ENCODE measurements at regions not wholly inside any gene's neighbourhood (a gene's known extent, or its start where the extent isn't known, plus 50 kb on each side); places are given as distances from the start of the nearest gene placed in this dataset.

DNA sequence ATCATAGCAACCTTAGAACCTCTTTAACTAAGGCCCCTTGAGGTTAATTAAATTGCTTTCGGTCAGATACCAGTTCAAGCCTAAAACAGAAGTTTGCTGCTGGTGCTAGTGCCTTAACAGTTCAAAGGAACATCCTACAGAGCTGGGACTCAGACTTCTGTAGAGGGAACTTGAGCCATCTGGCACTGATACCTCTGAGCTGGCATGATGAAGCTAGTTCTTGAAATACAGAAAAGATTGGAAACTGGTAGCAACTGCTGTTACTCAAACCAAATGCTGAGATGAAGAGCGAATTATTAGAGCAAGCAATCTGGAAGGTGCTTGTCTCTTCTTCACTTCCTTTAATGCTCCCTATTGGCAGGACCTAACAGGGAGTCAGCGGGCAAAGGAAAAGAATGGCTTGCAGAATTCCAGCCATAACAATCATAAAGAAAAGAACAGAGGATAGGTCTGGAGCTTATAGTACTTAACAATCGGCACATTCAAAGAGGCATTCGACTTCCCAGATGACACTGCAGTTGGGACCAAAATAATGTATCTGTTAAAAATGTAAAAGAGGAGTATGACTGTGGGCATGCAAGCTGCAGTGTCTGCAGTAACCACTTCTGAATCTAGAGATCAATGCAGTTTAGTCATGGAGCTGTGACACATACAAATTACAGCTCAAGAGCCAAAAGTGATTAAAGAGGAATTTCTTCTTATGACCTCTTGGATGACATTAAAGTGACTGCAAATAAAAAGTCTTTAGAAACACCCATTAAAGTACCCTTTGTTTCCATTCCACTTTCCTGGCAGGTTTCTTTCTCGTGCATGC is 298.9 kb downstream of the PDGFC start:
- Mint-ChIP-seq H3K36me3 (ENCODE audit: low read depth) (no peaks in the 10 kb centered on the region), H3K4me1 (no peaks in the 10 kb centered on the region), H3K4me3 (no peak overlapping the region), H3K27ac (no peak overlapping the region), H3K27me3 (no peaks in the 10 kb centered on the region), H3K9me3 (no peaks in the 10 kb centered on the region)
- DNase-seq = no peak
- POLR2A ChIA-PET = no interaction called here
- CTCF ChIA-PET = no interaction called here

DNA sequence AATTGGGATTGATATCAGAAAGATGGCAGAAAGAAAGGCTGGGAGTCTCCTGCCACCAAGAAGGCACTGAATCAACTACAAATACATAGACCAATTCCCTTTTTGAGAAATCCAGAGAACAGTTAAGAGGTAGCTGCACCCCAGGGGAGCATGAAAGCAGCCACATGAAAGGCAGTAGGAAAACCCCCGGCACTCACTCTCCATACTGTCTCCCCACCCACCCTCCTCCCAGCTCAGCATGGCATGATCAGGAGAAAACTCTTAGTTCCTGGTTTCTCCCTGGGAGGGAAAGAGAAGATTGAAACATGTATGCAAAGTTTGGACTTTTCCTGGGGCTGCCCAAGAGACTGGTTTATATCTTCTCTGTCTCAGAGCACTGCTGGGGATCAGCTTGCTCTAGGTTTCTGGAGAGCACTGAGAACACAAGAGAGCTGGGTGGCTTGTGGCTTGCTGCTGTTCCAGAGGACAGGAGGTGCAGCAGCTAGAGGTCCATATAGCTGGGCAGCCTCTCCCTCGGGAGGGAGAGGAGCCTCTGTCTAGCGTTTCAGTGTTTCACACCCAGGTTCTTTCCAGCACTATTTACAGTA is 305.7 kb downstream of the PDGFC start:
- Mint-ChIP-seq H3K4me1 (no peaks in the 10 kb centered on the region), H3K36me3 (ENCODE audit: low read depth) (no peaks in the 10 kb centered on the region), H3K4me3 (no peak overlapping the region), H3K9me3 (no peaks in the 10 kb centered on the region), H3K27ac (no peak overlapping the region), H3K27me3 (no peaks in the 10 kb centered on the region)
- ChIA-PET POLR2A (no interaction called here), CTCF (no interaction called here)
- no peak for DNase-seq

- H3K27me3 Mint-ChIP-seq = no peaks in the 10 kb centered on the region
- H3K4me1 Mint-ChIP-seq = no peaks in the 10 kb centered on the region
- H3K9me3 Mint-ChIP-seq = no peaks in the 10 kb centered on the region
- POLR2A ChIA-PET = no interaction called here
- H3K4me3 Mint-ChIP-seq = no peak overlapping the region
- DNase-seq = no peak
- CTCF ChIA-PET = no interaction called here
- no peaks in the 10 kb centered on the region for H3K36me3 Mint-ChIP-seq (ENCODE audit: low read depth)
- H3K27ac Mint-ChIP-seq = no peak overlapping the region
Measured at GRCh38 chr4:156663663-156664062, 307.9 kb downstream of the PDGFC start.

DNA sequence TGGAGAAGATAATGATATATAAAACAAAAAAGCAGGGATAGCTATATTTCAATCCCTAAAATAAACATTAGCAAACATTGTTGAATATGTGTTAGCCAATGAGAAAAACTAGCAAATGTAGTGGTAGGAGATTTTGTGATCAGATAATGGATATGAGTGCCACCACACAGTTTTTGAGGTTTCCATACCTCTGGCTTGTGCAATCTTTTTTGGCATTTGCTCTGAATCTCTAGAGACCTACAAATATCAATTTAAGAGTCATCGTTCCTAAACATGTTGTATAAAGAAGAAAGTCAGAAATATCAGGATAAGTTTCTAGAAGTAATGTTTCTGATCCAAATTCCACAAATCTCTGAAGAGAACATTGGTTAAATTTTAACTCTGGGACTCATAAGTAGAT is 308.7 kb downstream of the PDGFC start:
- Mint-ChIP-seq H3K36me3 (ENCODE audit: low read depth) (no peaks in the 10 kb centered on the region), H3K27me3 (no peaks in the 10 kb centered on the region), H3K27ac (no peak overlapping the region), H3K4me3 (no peak overlapping the region), H3K4me1 (no peaks in the 10 kb centered on the region), H3K9me3 (no peaks in the 10 kb centered on the region)
- ChIA-PET POLR2A (no interaction called here), CTCF (no interaction called here)
- no peak for DNase-seq

- Mint-ChIP-seq H3K9me3 (no peaks in the 10 kb centered on the region), H3K36me3 (ENCODE audit: low read depth) (no peaks in the 10 kb centered on the region), H3K27ac (no peak overlapping the region), H3K4me3 (no peak overlapping the region), H3K27me3 (no peaks in the 10 kb centered on the region), H3K4me1 (no peaks in the 10 kb centered on the region)
- no peak for DNase-seq
- CTCF ChIA-PET = no interaction called here
- POLR2A ChIA-PET = no interaction called here
Measured at GRCh38 chr4:156661555-156661954, 310.0 kb downstream of the PDGFC start.

- no peak for DNase-seq
- Mint-ChIP-seq H3K9me3 (no peaks in the 10 kb centered on the region), H3K4me1 (no peaks in the 10 kb centered on the region), H3K4me3 (no peak overlapping the region), H3K36me3 (ENCODE audit: low read depth) (no peaks in the 10 kb centered on the region), H3K27me3 (no peaks in the 10 kb centered on the region), H3K27ac (no peak overlapping the region)
- ChIA-PET CTCF (no interaction called here), POLR2A (no interaction called here)
Measured at GRCh38 chr4:156660465-156660864, 311.1 kb downstream of the PDGFC start.

DNA sequence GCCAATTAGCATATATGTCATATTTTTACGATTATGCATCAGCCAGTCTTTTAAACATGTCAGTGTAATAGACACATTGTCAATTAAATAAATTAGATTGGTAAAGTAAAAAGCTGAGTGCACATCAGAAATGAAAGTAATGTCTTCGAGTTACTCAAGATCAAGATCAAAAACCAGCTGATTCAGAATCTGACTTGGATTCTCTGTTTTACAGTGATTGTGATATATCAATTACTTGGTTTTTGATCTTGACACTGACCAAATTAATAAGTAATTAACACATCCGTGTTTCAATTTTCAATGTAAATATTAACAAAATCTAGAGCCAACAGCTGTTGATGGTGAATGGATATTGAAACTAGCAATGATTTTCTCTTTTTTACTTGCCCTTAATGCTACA is 311.6 kb downstream of the PDGFC start:
- ChIA-PET CTCF (no interaction called here), POLR2A (no interaction called here)
- Mint-ChIP-seq H3K4me1 (no peaks in the 10 kb centered on the region), H3K27me3 (no peaks in the 10 kb centered on the region), H3K27ac (no peak overlapping the region), H3K4me3 (no peak overlapping the region), H3K36me3 (ENCODE audit: low read depth) (no peaks in the 10 kb centered on the region), H3K9me3 (no peaks in the 10 kb centered on the region)
- DNase-seq = no peak

DNA sequence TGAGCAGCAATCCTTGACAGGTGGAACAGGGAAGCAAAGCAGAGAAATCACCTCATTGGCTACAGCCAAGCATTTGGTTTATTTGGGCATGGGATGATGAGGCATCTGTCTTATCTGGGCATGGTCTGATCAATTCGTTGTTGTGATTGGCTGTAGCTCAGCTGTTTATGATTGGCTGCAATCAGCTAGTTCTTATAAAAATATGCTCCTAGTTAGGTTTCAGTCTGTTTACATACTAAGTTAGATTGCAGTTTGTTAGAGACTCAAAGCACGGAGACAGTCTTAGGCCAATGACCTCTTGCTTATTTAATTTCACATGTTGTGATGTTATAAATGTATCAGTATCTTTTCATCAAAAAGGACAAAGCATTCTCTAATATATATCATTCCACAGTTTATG is 312.0 kb downstream of the PDGFC start:
- no peak for DNase-seq
- no peaks in the 10 kb centered on the region for H3K36me3 Mint-ChIP-seq (ENCODE audit: low read depth)
- H3K4me3 Mint-ChIP-seq = no peak overlapping the region
- no peaks in the 10 kb centered on the region for H3K9me3 Mint-ChIP-seq
- no peaks in the 10 kb centered on the region for H3K27me3 Mint-ChIP-seq
- H3K4me1 Mint-ChIP-seq = no peaks in the 10 kb centered on the region
- H3K27ac Mint-ChIP-seq = no peak overlapping the region
- ChIA-PET CTCF (no interaction called here), POLR2A (no interaction called here)

DNA sequence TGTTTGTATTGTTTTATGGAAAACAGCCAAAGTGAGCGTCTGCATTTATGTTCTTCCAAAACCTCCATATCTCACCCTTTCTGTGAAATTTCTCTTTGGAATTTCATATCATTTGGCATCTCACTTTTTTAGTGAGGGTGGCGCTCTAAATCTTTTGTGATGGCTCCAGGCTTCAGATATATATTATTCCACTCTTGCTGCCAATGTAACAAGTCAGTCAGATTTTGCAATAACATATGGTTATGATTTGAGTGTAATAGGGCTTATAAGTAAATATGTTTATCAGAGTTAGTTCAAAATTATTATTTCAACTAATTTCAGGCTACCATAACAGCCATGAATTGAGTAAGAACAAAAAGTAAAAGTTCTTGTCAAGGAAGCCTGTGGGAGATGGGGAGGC is 314.7 kb downstream of the PDGFC start:
- DNase-seq = no peak
- H3K9me3 Mint-ChIP-seq = peaks cover 4% of the 10 kb centered on the region
- H3K27ac Mint-ChIP-seq = no peak overlapping the region
- no peak overlapping the region for H3K4me3 Mint-ChIP-seq
- no peaks in the 10 kb centered on the region for H3K36me3 Mint-ChIP-seq (ENCODE audit: low read depth)
- ChIA-PET POLR2A (no interaction called here), CTCF (no interaction called here)
- H3K4me1 Mint-ChIP-seq = no peaks in the 10 kb centered on the region
- no peaks in the 10 kb centered on the region for H3K27me3 Mint-ChIP-seq

- no peak for DNase-seq
- no peak overlapping the region for H3K4me3 Mint-ChIP-seq
- H3K27me3 Mint-ChIP-seq = no peaks in the 10 kb centered on the region
- no peaks in the 10 kb centered on the region for H3K36me3 Mint-ChIP-seq (ENCODE audit: low read depth)
- ChIA-PET POLR2A (no interaction called here), CTCF (no interaction called here)
- no peak overlapping the region for H3K27ac Mint-ChIP-seq
- no peaks in the 10 kb centered on the region for H3K4me1 Mint-ChIP-seq
- H3K9me3 Mint-ChIP-seq = peaks cover 4% of the 10 kb centered on the region
Measured at GRCh38 chr4:156654410-156654809, 317.2 kb downstream of the PDGFC start.

DNA sequence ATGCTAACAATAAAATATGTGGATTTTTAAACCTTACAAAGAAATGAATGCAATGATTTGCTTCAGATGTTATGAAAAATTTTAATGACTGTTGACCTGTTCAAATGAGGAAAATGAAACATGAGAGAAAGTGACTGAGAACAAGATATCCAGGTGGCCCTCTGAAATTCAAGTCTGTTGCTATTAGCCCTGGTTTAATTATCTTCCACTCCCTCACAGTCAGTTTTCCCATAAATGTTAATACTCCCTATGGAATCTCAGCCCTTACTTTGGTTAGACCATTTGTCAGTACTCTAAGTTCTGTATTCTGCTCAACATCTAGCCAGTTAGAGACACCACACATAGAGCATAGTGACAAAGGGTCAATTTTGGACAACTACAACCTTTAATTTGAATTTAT is 327.8 kb downstream of the PDGFC start:
- POLR2A ChIA-PET = no interaction called here
- H3K27me3 Mint-ChIP-seq = no peaks in the 10 kb centered on the region
- CTCF ChIA-PET = no interaction called here
- H3K4me1 Mint-ChIP-seq = no peaks in the 10 kb centered on the region
- H3K27ac Mint-ChIP-seq = no peak overlapping the region
- H3K36me3 Mint-ChIP-seq (ENCODE audit: low read depth) = no peaks in the 10 kb centered on the region
- H3K4me3 Mint-ChIP-seq = no peak overlapping the region
- no peak for DNase-seq
- H3K9me3 Mint-ChIP-seq = no peaks in the 10 kb centered on the region

DNA sequence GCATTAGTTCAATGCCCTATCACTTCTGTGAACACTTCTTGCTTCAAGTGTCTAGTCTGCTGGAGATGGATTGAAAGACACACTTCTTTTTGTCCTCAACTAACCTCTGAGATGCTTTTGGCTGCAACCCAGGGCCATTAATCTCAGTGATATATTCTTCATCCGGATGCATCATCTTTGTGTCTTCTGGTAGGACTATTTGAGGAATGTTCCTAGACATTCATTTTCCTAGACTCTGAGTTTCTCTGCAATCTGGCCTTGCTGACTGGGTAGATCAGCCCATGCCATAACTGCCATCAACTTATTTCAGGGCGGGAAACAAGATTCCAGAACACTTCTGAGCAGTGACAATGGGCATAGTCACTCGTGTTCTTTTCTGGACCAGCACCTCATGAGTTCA is 329.4 kb downstream of the PDGFC start:
- H3K27me3 Mint-ChIP-seq = no peaks in the 10 kb centered on the region
- H3K4me3 Mint-ChIP-seq = no peak overlapping the region

GRCh38 chr4:156638925-156639605 is 332.5 kb downstream of the PDGFC start:
- no peak for DNase-seq
- Mint-ChIP-seq H3K9me3 (no peaks in the 10 kb centered on the region), H3K4me3 (no peak overlapping the region), H3K36me3 (ENCODE audit: low read depth) (no peaks in the 10 kb centered on the region), H3K27me3 (no peaks in the 10 kb centered on the region), H3K27ac (no peak overlapping the region), H3K4me1 (no peaks in the 10 kb centered on the region)
- CTCF ChIA-PET = no interaction called here
- POLR2A ChIA-PET = no interaction called here

More for the DNA sequence above, 329.4 kb downstream of the PDGFC start:
- Mint-ChIP-seq H3K9me3 (no peaks in the 10 kb centered on the region), H3K4me1 (no peaks in the 10 kb centered on the region), H3K27ac (no peak overlapping the region), H3K36me3 (ENCODE audit: low read depth) (no peaks in the 10 kb centered on the region)
- ChIA-PET CTCF (interaction anchor here (0.6 kb wide), 1 partner anchor 767 kb away, joined by 3 read pairs; no protein-coding TSS in a partner anchor), POLR2A (no interaction called here)
- DNase-seq = no peak

DNA sequence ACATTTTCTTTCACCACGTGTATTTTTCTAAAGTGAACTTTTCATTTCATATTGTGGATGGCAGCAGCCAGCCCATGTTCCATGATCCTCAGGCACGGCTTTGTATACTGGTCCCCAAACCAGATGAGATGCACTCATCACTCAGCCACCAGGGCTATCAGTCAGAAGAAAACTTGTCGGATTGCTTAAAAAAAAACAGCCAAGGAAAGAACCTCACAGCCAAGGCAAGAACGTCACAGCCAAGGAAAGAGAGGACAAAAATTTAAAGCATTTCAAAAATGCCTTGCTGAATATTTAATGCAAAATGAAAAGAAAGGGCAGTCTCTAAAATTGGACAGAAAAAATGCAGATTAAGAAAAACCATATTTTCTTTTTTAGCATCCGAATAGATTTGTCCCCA is 333.3 kb downstream of the PDGFC start:
- POLR2A ChIA-PET = no interaction called here
- no peaks in the 10 kb centered on the region for H3K9me3 Mint-ChIP-seq

More for the DNA sequence above, 333.3 kb downstream of the PDGFC start:
- Mint-ChIP-seq H3K4me1 (no peaks in the 10 kb centered on the region), H3K27ac (no peak overlapping the region), H3K4me3 (no peak overlapping the region), H3K36me3 (ENCODE audit: low read depth) (no peaks in the 10 kb centered on the region), H3K27me3 (no peaks in the 10 kb centered on the region)
- DNase-seq = no peak
- CTCF ChIA-PET = no interaction called here

All from activated CD4-positive, alpha-beta T cell treated with anti-CD3 and anti-CD28 coated beads, Interleukin-2, amount 10 ng/mL, durations not matched to agents 7 days and 5 days (primary cell).